ENCODE measurements at regions not wholly inside any gene's neighbourhood (a gene's known extent, or its start where the extent isn't known, plus 50 kb on each side); places are given as distances from the start of the nearest gene placed in this dataset.

DNA sequence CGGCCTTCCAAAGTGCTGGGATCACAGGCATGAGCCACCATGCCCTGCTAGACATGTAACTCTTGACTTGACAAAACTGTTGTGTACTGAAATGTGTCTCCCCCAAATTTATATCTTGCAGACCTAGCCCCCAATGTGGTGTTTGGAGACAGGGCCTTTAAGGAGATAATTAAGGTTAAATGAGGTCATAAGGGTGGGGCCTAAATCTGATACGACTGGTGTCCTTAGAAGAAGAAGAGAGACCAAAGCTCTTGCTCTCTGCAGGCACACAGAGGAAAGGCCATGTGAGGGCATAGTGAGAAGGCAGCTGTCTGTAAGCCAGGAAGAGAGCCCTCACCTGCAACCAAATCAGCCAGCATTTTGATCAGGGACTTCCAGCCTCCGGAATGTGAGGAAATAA is 361.3 kb downstream of the SV2B start:
- ChIA-PET POLR2A (no interaction called here), CTCF (no interaction called here)
- H3K4me3 Mint-ChIP-seq: no peak overlapping the region
- H3K9me3 Mint-ChIP-seq: no peaks in the 10 kb centered on the region
- ATAC-seq (ENCODE audit: low read depth) (no peak), DNase-seq (no peak)
- TF ChIP-seq, protein P1, sequence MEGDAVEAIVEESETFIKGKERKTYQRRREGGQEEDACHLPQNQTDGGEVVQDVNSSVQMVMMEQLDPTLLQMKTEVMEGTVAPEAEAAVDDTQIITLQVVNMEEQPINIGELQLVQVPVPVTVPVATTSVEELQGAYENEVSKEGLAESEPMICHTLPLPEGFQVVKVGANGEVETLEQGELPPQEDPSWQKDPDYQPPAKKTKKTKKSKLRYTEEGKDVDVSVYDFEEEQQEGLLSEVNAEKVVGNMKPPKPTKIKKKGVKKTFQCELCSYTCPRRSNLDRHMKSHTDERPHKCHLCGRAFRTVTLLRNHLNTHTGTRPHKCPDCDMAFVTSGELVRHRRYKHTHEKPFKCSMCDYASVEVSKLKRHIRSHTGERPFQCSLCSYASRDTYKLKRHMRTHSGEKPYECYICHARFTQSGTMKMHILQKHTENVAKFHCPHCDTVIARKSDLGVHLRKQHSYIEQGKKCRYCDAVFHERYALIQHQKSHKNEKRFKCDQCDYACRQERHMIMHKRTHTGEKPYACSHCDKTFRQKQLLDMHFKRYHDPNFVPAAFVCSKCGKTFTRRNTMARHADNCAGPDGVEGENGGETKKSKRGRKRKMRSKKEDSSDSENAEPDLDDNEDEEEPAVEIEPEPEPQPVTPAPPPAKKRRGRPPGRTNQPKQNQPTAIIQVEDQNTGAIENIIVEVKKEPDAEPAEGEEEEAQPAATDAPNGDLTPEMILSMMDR (IDR thresholded peaks at IDR 0.05): no peak
- intact Hi-C loops (cut with micrococcal nuclease): no loop called here
- no peaks in the 10 kb centered on the region for H3K4me1 Mint-ChIP-seq
- H3K27ac Mint-ChIP-seq: no peak overlapping the region
- H3K27me3 Mint-ChIP-seq: peaks cover 5% of the 10 kb centered on the region
- no peaks in the 10 kb centered on the region for H3K36me3 Mint-ChIP-seq (ENCODE audit: low read depth)

DNA sequence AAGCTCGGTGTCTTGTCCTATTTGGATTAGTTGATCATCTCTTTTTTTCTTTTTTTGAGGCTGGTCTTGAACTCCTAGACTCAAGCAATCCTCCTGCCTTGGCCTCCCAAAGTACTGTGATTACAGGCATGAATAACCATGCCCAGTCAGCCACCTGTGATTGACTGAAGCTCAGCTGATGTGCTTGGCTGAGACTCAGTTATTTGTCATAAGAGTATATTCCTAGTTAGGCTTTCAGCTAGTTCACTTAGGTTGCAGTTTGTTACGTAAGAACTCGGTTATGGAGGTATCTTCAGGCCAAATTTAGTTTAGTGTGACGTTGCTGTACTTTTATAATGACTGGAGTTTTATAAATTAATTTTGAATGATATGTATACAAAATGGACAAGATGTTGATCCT is 365.0 kb downstream of the SV2B start:
- Mint-ChIP-seq H3K27me3 (peaks cover 5% of the 10 kb centered on the region), H3K9me3 (no peaks in the 10 kb centered on the region), H3K36me3 (ENCODE audit: low read depth) (no peaks in the 10 kb centered on the region), H3K27ac (no peak overlapping the region), H3K4me3 (no peak overlapping the region), H3K4me1 (no peaks in the 10 kb centered on the region)
- ChIA-PET CTCF (no interaction called here), POLR2A (no interaction called here)
- ATAC-seq (ENCODE audit: low read depth): no peak
- DNase-seq: no peak
- intact Hi-C loops (cut with micrococcal nuclease): no loop called here
- TF ChIP-seq, protein P1 (IDR thresholded peaks at IDR 0.05): no peak

DNA sequence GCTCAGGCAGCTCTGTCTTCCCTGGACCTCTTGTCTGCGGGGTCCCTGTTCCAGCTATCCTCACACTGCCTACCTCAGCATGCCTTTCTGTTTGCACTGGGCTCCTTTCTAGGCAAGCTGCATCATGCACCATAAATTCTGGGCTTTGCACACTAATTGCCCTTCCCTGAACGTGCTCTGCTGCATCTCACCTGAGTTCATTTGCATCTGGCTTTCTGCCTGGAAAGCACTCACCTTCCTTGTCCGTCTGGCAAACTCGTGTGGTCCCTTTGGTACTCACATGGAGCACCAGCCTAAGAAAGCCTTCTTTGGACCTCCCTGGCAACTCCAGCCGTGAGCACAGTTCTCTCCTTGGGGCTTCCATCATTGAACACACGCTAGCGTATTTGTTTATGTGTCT is 365.6 kb downstream of the SV2B start:
- ChIA-PET POLR2A (no interaction called here), CTCF (no interaction called here)
- intact Hi-C loops (cut with micrococcal nuclease): no loop called here
- H3K4me3 Mint-ChIP-seq: no peak overlapping the region
- ATAC-seq (ENCODE audit: low read depth): no peak
- TF ChIP-seq, protein P1 (IDR thresholded peaks at IDR 0.05): no peak
- H3K27me3 Mint-ChIP-seq: peaks cover 5% of the 10 kb centered on the region
- H3K4me1 Mint-ChIP-seq: no peaks in the 10 kb centered on the region
- DNase-seq: no peak
- no peaks in the 10 kb centered on the region for H3K36me3 Mint-ChIP-seq (ENCODE audit: low read depth)
- H3K9me3 Mint-ChIP-seq: no peaks in the 10 kb centered on the region
- H3K27ac Mint-ChIP-seq: no peak overlapping the region

DNA sequence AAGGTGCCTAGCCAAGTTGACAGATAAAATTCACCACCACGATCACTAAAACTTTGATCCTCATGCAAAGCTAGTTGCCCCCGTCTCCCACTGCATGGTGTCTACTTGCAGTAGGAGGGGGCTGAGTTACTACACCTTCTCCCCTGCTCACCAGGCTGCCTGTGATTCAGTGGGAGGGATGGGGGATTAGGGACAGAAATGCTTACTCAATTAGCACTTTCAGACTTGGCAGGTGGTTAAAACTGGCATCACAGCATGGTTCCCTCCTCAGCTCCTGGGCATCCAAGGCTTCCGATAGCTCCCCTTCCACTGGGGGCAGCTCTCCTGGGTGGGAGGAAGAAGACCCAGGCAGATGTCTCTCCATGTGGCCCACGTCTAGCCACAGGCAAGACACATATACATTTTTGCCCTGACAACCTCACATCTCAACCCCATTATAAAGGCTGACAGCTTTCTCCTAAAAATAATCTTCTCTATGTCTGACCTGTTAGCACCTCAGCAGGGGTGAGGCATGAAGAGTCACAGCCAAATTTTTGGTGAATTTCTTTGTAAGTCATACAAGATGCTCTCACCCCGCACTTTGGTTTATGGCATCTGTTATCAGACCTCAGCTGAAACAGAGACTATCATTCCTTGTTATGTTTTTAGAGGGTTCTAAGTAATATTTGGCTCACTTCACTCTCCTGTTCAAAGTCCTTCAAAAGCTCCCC is 369.0 kb downstream of the SV2B start:
- no peak for ATAC-seq (ENCODE audit: low read depth)
- TF ChIP-seq, protein P1 (IDR thresholded peaks at IDR 0.05): no peak
- ChIA-PET POLR2A (no interaction called here), CTCF (no interaction called here)
- Mint-ChIP-seq H3K27ac (no peak overlapping the region), H3K9me3 (no peaks in the 10 kb centered on the region), H3K4me3 (no peak overlapping the region), H3K36me3 (ENCODE audit: low read depth) (no peaks in the 10 kb centered on the region), H3K27me3 (no peaks in the 10 kb centered on the region), H3K4me1 (no peaks in the 10 kb centered on the region)
- intact Hi-C loops (cut with micrococcal nuclease): no loop called here
- DNase-seq: no peak

DNA sequence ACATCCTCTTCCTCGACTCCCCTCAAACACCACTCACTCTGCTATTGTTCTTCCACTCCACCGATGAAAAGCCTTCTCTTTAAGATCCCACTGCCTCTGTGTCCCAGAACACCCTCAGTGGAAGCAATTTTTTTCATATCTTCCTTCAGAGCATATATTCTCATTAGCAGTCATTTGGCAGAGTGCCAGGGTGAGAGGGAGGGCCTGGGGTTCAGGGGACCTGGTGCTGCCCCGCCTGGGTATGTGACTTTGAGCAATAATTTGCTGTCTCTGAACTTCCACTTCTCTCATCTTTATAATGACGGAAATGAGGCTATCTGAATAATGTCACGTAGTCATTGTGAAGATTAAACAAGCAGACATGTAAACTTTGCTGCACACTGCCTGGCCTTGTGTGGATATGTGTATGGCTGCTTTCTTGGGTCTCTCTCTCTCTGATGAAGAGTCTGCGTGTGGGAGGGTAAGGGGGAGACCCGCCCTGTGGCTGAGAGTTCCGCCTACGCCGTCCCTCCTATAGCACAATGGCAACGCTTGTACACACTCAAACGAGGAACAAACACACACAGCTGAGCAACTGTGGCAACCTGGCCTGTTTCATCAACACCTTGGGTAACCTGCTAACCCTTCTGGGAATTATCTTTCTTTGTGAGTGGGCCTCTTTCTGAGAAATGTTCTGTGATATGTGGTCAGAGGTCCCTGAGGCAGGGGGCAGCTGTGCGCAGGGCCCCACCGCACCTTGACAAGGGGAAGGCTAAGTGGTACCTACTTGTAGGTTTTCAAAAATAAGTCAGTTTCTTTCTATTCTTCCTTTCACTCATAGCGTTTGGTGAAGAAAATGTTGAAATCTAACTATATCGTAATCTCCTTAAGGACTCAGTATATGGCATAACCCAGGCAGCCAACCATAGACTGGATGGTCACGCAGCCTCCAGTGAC is 369.8 kb downstream of the SV2B start:
- intact Hi-C loops (cut with micrococcal nuclease): no loop called here
- ChIA-PET CTCF (no interaction called here), POLR2A (no interaction called here)
- Mint-ChIP-seq H3K4me1 (no peaks in the 10 kb centered on the region), H3K36me3 (ENCODE audit: low read depth) (no peaks in the 10 kb centered on the region), H3K4me3 (no peak overlapping the region), H3K27me3 (no peaks in the 10 kb centered on the region), H3K27ac (no peak overlapping the region), H3K9me3 (no peaks in the 10 kb centered on the region)
- DNase-seq (no peak), ATAC-seq (ENCODE audit: low read depth) (no peak)
- TF ChIP-seq, protein P1 (IDR thresholded peaks at IDR 0.05): no peak
